ENCODE measurements at regions not wholly inside any gene's neighbourhood (a gene's known extent, or its start where the extent isn't known, plus 50 kb on each side); places are given as distances from the start of the nearest gene placed in this dataset.

- no peak for DNase-seq
Observed at GRCh38 chr6:139443231-139444112, 69.0 kb upstream of the CITED2 start.

GRCh38 chr6:139442188-139442671 lies 67.8 kb upstream of the CITED2 start:
- DNase-seq, result no peak

GRCh38 chr6:139439349-139439748 lies 64.9 kb upstream of the CITED2 start:
- DNase-seq, result no peak

- no peak for DNase-seq
Observed at GRCh38 chr6:139438775-139439174, 64.3 kb upstream of the CITED2 start.

GRCh38 chr6:139436957-139437348 lies 62.5 kb upstream of the CITED2 start:
- DNase-seq, result no peak

- DNase-seq, result no peak
Observed at GRCh38 chr6:139436200-139436956, 61.9 kb upstream of the CITED2 start.

GRCh38 chr6:139433631-139434419 lies 59.4 kb upstream of the CITED2 start:
- DNase-seq, result no peak

GRCh38 chr6:139431602-139431956 lies 57.1 kb upstream of the CITED2 start:
- no peak for DNase-seq

- DNase-seq, result no peak
Observed at GRCh38 chr6:139430899-139431601, 56.6 kb upstream of the CITED2 start.

- no peak for DNase-seq
Observed at GRCh38 chr6:139429580-139430145, 55.2 kb upstream of the CITED2 start.

- DNase-seq, result no peak
Observed at GRCh38 chr6:139427199-139427598, 52.8 kb upstream of the CITED2 start.

GRCh38 chr6:139426795-139427194 lies 52.3 kb upstream of the CITED2 start:
- no peak for DNase-seq

GRCh38 chr6:139425780-139426179 lies 51.3 kb upstream of the CITED2 start:
- DNase-seq, result no peak

GRCh38 chr6:139423971-139424667 lies 49.7 kb upstream of the CITED2 start:
- DNase-seq, result no peak
